ENCODE measurements at regions not wholly inside any gene's neighbourhood (a gene's known extent, or its start where the extent isn't known, plus 50 kb on each side); places are given as distances from the start of the nearest gene placed in this dataset.

DNA sequence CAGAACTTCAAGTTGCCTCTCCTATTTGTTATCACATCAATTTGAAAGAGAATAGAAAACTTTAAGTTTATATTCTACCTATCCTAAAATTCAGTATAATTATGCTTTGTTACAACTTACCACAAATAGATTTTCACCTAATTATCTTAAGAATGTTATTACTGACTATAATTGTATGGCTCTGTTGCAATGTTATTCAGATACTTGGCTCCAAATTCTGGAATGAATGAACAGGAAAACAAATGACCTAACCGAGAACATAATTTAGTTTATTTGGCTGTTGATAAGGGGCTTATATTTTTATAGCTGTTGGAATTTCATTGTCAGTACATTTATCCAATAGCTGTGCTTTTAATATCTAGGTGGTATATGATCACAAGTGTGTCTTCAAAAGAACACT is 173.2 kb upstream of the GULP1 start (continued):
- TF ChIP-seq POLR2A (IDR thresholded peaks at IDR 0.05; ENCODE audit: control extremely low read depth in 1 of 2, low read depth in 2 of 2, low read length in 2 of 2) (no peak), RAD21 (IDR thresholded peaks at IDR 0.05 in 1 of 2, conservative IDR thresholded peaks at IDR 0.05 in 1 of 2; ENCODE audit: low read depth in 2 of 2, low read length in 2 of 2) (no peak), TEAD4 (IDR thresholded peaks at IDR 0.05; ENCODE audit: low read depth, low read length) (no peak)

Measured in H1 (cell line).